CD4-positive, alpha-beta T cell (primary cell): ENCODE measurements at regions not wholly inside any gene's neighbourhood (a gene's known extent, or its start where the extent isn't known, plus 50 kb on each side); places are given as distances from the start of the nearest gene placed in this dataset.

ENCODE experiments used
- ATAC-seq: fragments of 200-7000 bp; cut with Tn5 transposase; one replicate; pipeline ENCODE4 v1.10.0; 2022; ENCODE audit warnings: mild to moderate bottlenecking; ENCODE audit not compliant: poor library complexity
- CTCF ChIA-PET: fragments of 350-600 bp; sonication (Branson Sonifier 250); formaldehyde crosslinking; loops from one replicate; lab custom pipeline; 2021; ENCODE audit warnings: antibody characterized with exemption, inconsistent platforms; lab: Charles Lee
- POLR2A ChIA-PET: fragments of 350-600 bp; sonication (Branson Sonifier 250); formaldehyde crosslinking; loops from one replicate; lab custom pipeline; 2021; ENCODE audit warnings: antibody characterized with exemption, inconsistent platforms; lab: Charles Lee
- DNase-seq, 14 experiments: peaks; one replicate each; pipeline ENCODE4 v3.0.0-alpha.2; 2013 to 2020; ENCODE audit warnings: mixed read lengths in 2 of 14
- H3K27ac ChIP-seq, 2 donors: one replicate each; pipeline versions ENCODE4 v1.5.1 to v1.7.0; 2013; ENCODE audit warnings: low read length in 2 of 2, low read depth in 1 of 2, mild to moderate bottlenecking in 1 of 2
- H3K27me3 ChIP-seq, 2 experiments: 1 replicate in 1 of 2; 2 replicates in 1 of 2; pipeline versions ENCODE4 v1.6.1 to v1.7.0; 2013; ENCODE audit warnings: low read length in 2 of 2, control low read depth in 1 of 2, mild to moderate bottlenecking in 1 of 2, moderate library complexity in 1 of 2; ENCODE audit not compliant: insufficient read depth in 2 of 2, control insufficient read depth in 1 of 2
- H3K36me3 ChIP-seq: one replicate; pipeline ENCODE4 v1.6.1; 2013; ENCODE audit warnings: low read length, control low read depth; ENCODE audit not compliant: insufficient read depth
- H3K4me1 ChIP-seq: one replicate; pipeline ENCODE4 v1.6.1; 2013; ENCODE audit warnings: low read length, control low read depth; ENCODE audit not compliant: insufficient read depth
- H3K4me3 ChIP-seq: one replicate; pipeline ENCODE4 v1.5.1; 2013; ENCODE audit warnings: mild to moderate bottlenecking, low read length, moderate library complexity
- H3K9me3 ChIP-seq, 2 experiments: 1 replicate in 1 of 2; 2 replicates in 1 of 2; pipeline versions ENCODE4 v1.6.1 to v1.7.0; 2013; ENCODE audit warnings: low read length in 2 of 2, mild to moderate bottlenecking in 2 of 2, control low read depth in 1 of 2, moderate library complexity in 1 of 2; ENCODE audit not compliant: control insufficient read depth in 1 of 2, insufficient read depth in 1 of 2
- H3K27ac Mint-ChIP-seq: one replicate; pipeline ENCODE4 v1.8.0; 2020; ENCODE audit warnings: mixed read lengths
- H3K27me3 Mint-ChIP-seq: one replicate; pipeline ENCODE4 v1.8.0; 2021; ENCODE audit warnings: mixed read lengths
- H3K36me3 Mint-ChIP-seq: one replicate; pipeline ENCODE4 v1.8.0; 2021; ENCODE audit warnings: low read depth, mixed read lengths
- H3K4me1 Mint-ChIP-seq: one replicate; pipeline ENCODE4 v1.8.0; 2021; ENCODE audit warnings: low read depth, mixed read lengths
- H3K4me3 Mint-ChIP-seq: one replicate; pipeline ENCODE4 v1.8.0; 2020; ENCODE audit warnings: mild to moderate bottlenecking, mixed read lengths
- H3K9me3 Mint-ChIP-seq: one replicate; pipeline ENCODE4 v1.8.0; 2020; ENCODE audit warnings: mixed read lengths
- intact Hi-C, 2 experiments: fragments of 100-400 bp; cut with DNase I in 1 of 2; cut with micrococcal nuclease in 1 of 2; formaldehyde crosslinking; loops; one replicate each; pipeline versions ENCODE4 v1.15.1 to v1.9.0; 2023 to 2025; cut with DNase I, micrococcal nuclease
- TF ChIP-seq, protein P1 (sequence below): fragments of 200-600 bp; IDR thresholded peaks from one replicate; pipeline ENCODE4 v1.8.0; 2022; ENCODE audit warnings: antibody characterized with exemption, mild to moderate bottlenecking

DNA sequence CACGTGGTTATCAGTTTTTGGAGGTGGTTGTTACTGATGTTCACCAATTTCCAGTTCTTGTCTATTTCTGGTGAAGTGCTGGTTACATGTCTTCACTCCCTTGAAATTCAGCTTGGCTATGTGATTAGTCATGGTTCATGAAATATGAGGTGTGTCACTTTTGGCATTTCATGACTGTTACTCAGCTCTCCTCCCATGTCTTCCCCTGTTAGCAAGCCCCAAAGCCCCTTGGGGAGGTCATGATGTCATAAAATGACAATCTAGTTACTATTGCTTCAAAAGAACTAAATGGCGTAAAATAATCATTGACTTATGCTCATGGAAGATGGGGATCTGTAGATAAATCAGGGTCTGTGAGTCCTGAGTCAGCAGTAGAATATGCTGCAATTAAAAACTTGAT lies 425.1 kb downstream of the SETD4 start:
- ATAC-seq = no peak
- no peaks in the 10 kb centered on the region for H3K9me3 ChIP-seq
- no peak overlapping the region for H3K4me3 ChIP-seq
- Mint-ChIP-seq H3K27me3 (peaks cover 2% of the 10 kb centered on the region), H3K4me3 (no peak overlapping the region), H3K4me1 (no peaks in the 10 kb centered on the region), H3K36me3 (no peaks in the 10 kb centered on the region), H3K9me3 (no peaks in the 10 kb centered on the region), H3K27ac (no peak overlapping the region)
- TF ChIP-seq, protein P1, sequence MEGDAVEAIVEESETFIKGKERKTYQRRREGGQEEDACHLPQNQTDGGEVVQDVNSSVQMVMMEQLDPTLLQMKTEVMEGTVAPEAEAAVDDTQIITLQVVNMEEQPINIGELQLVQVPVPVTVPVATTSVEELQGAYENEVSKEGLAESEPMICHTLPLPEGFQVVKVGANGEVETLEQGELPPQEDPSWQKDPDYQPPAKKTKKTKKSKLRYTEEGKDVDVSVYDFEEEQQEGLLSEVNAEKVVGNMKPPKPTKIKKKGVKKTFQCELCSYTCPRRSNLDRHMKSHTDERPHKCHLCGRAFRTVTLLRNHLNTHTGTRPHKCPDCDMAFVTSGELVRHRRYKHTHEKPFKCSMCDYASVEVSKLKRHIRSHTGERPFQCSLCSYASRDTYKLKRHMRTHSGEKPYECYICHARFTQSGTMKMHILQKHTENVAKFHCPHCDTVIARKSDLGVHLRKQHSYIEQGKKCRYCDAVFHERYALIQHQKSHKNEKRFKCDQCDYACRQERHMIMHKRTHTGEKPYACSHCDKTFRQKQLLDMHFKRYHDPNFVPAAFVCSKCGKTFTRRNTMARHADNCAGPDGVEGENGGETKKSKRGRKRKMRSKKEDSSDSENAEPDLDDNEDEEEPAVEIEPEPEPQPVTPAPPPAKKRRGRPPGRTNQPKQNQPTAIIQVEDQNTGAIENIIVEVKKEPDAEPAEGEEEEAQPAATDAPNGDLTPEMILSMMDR = no peak
- no peak for DNase-seq
- H3K36me3 ChIP-seq = no peaks in the 10 kb centered on the region
- intact Hi-C loops = no loop called here
- peaks cover 0 to 4% of the 10 kb centered on the region in 2 experiments for H3K27me3 ChIP-seq
- CTCF ChIA-PET = no interaction called here
- H3K4me1 ChIP-seq = no peaks in the 10 kb centered on the region
- POLR2A ChIA-PET = no interaction called here
- H3K27ac ChIP-seq = no peak overlapping the region

DNA sequence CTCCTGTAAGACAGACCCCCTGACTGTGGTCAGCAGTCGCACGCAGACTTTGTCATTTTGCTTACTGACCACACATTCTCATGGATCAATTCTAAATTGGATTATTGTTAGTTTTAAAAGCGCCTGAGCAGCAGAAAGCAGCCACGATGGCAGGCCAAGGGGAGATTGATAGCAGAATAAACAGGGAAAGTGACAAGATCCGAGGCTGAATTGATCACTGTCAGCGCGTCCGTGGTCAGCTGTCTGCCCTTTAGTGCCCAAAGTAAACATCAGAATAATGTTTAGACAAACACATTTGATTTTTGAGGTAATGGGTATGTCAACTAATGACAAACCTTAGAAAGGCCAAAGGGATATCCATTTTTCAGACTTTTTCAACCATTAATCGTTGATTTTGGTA lies 426.8 kb downstream of the SETD4 start:
- Histone ChIP-seq H3K4me3 (no peak overlapping the region), H3K36me3 (no peaks in the 10 kb centered on the region), H3K27ac (no peak overlapping the region), H3K27me3 (peaks cover 0 to 4% of the 10 kb centered on the region in 2 experiments), H3K9me3 (no peaks in the 10 kb centered on the region), H3K4me1 (no peaks in the 10 kb centered on the region)
- Mint-ChIP-seq H3K36me3 (no peaks in the 10 kb centered on the region), H3K4me3 (no peak overlapping the region), H3K27me3 (no peaks in the 10 kb centered on the region), H3K27ac (no peak overlapping the region), H3K4me1 (no peaks in the 10 kb centered on the region), H3K9me3 (no peaks in the 10 kb centered on the region)
- ATAC-seq = no peak
- TF ChIP-seq, protein P1 = no peak
- CTCF ChIA-PET = no interaction called here
- intact Hi-C loops = no loop called here
- POLR2A ChIA-PET = no interaction called here
- DNase-seq = no peak

DNA sequence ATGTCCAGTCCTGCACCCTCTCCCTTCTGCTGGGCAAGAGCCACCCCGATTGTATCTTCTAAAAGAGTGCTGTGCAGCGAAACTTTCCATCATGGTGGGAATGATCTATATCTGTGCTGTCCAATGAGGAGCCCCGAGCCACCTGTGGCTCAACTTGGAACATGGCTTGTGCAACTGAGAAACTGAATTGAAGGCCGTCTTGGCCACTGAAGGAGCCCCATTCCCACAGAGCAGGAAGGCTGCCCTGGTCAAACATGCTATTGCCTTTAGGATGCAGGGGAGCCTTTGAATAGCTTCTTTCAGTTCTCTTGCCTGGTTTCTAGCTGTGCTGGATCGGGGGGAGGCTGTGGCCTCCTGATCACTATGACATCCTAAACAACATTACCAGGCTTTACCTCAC lies 427.6 kb downstream of the SETD4 start:
- H3K36me3 Mint-ChIP-seq = no peaks in the 10 kb centered on the region
- no peaks in the 10 kb centered on the region for H3K9me3 Mint-ChIP-seq
- TF ChIP-seq, protein P1 = no peak
- no peak overlapping the region for H3K27ac ChIP-seq
- no peak overlapping the region for H3K4me3 Mint-ChIP-seq
- POLR2A ChIA-PET = no interaction called here
- H3K27ac Mint-ChIP-seq = no peak overlapping the region
- intact Hi-C loops = no loop called here
- peaks cover 6% of the 10 kb centered on the region for H3K27me3 Mint-ChIP-seq
- no peaks in the 10 kb centered on the region for H3K4me1 ChIP-seq
- no peaks in the 10 kb centered on the region for H3K36me3 ChIP-seq
- CTCF ChIA-PET = no interaction called here
- H3K27me3 ChIP-seq = no peaks in the 10 kb centered on the region
- H3K4me1 Mint-ChIP-seq = no peaks in the 10 kb centered on the region
- H3K9me3 ChIP-seq = no peaks in the 10 kb centered on the region
- ATAC-seq = no peak
- H3K4me3 ChIP-seq = no peak overlapping the region
- no peak for DNase-seq
